SK-N-SH (cell line): ENCODE measurements at regions not wholly inside any gene's neighbourhood (a gene's known extent, or its start where the extent isn't known, plus 50 kb on each side); places are given as distances from the start of the nearest gene placed in this dataset.

ENCODE experiments used
- CTCF ChIA-PET: fragments of 300-600, 350-600 bp; formaldehyde crosslinking; extraction: SDS; loops from one replicate; lab custom pipeline; 2021; lab: Yijun Ruan, JAX
- POLR2A ChIA-PET: fragments of 350-600 bp; sonication (Branson Sonifier 250); formaldehyde crosslinking; extraction: SDS; loops from one replicate; lab custom pipeline; 2020; ENCODE audit warnings: antibody characterized with exemption, inconsistent platforms; lab: Yijun Ruan, JAX
- DNase-seq: peaks from one replicate; pipeline ENCODE4 v3.0.0; 2012
- H2AFZ ChIP-seq: fragments of 200-600 bp; sonication (generic); 2 replicates; pipeline ENCODE4 v1.8.1; 2016; ENCODE audit warnings: antibody characterized with exemption, mild to moderate bottlenecking, low read depth
- H3F3A ChIP-seq: fragments of 200-600 bp; sonication (generic); replicated peaks from 2 replicates; pipeline ENCODE3; 2016; ENCODE audit warnings: antibody characterized with exemption, mild to moderate bottlenecking; ENCODE audit not compliant: insufficient read depth
- H3K27ac ChIP-seq, 2 experiments: fragments of 200-500 bp in 1 of 2; fragments of 200-600 bp in 1 of 2; sonication (Bioruptor generic) in 1 of 2; sonication (generic), shearing (Covaris generic) in 1 of 2; 2 replicates each; pipeline versions ENCODE4 v1.5.1 to v1.6.1; 2014 to 2016; ENCODE audit warnings: low read depth in 2 of 2, inconsistent platforms in 1 of 2, low read length in 1 of 2, mild to moderate bottlenecking in 1 of 2, mixed read lengths in 1 of 2
- H3K27me3 ChIP-seq: fragments of 200-600 bp; sonication (generic), shearing (Covaris generic); 2 replicates; pipeline ENCODE4 v1.6.1; 2016; ENCODE audit warnings: mixed run types; ENCODE audit not compliant: insufficient read depth
- H3K36me3 ChIP-seq, 2 experiments: fragments of 200-500 bp in 1 of 2; fragments of 200-600 bp in 1 of 2; sonication (Bioruptor generic) in 1 of 2; sonication (generic) in 1 of 2; replicated peaks in 1 of 2; 2 replicates each; pipeline versions ENCODE3 to v1.5.1; 2014 to 2016; ENCODE audit warnings: low read length in 1 of 2, mild to moderate bottlenecking in 1 of 2; ENCODE audit not compliant: insufficient read depth in 2 of 2, control insufficient read depth in 1 of 2
- H3K4me1 ChIP-seq, 2 experiments: fragments of 200-500 bp in 1 of 2; fragments of 200-600 bp in 1 of 2; sonication (Bioruptor generic) in 1 of 2; sonication (generic), shearing (Covaris generic) in 1 of 2; 2 replicates each; pipeline versions ENCODE4 v1.5.1 to v1.6.1; 2014 to 2016; ENCODE audit warnings: low read depth in 1 of 2, low read length in 1 of 2, mixed run types in 1 of 2; ENCODE audit not compliant: insufficient read depth in 2 of 2, control insufficient read depth in 1 of 2
- H3K4me2 ChIP-seq: fragments of 200-600 bp; sonication (generic), shearing (Covaris generic); 2 replicates; pipeline ENCODE4 v1.6.1; 2017; ENCODE audit warnings: mixed run types
- H3K4me3 ChIP-seq, 2 experiments: fragments of 200-500 bp in 1 of 2; fragments of 200-600 bp in 1 of 2; sonication (Bioruptor generic) in 1 of 2; sonication (generic), shearing (Covaris generic) in 1 of 2; 2 replicates each; pipeline versions ENCODE4 v1.5.1 to v1.8.1; 2014 to 2016; ENCODE audit warnings: low read depth in 2 of 2, inconsistent platforms in 1 of 2, low read length in 1 of 2, mild to moderate bottlenecking in 1 of 2, mixed read lengths in 1 of 2, moderate library complexity in 1 of 2
- H3K79me2 ChIP-seq: fragments of 200-600 bp; sonication (generic); 2 replicates; pipeline ENCODE4 v1.8.1; 2017; ENCODE audit warnings: mild to moderate bottlenecking; ENCODE audit not compliant: insufficient read depth
- H3K9ac ChIP-seq: fragments of 200-600 bp; sonication (generic); 2 replicates; pipeline ENCODE4 v1.6.1; 2017; ENCODE audit warnings: mixed run types
- H3K9me2 ChIP-seq: fragments of 200-600 bp; sonication (generic); 2 replicates; pipeline ENCODE4 v1.6.1; 2017; ENCODE audit warnings: mixed run types
- H3K9me3 ChIP-seq: fragments of 200-600 bp; sonication (generic); 2 replicates; pipeline ENCODE4 v1.6.1; 2017; ENCODE audit warnings: mixed run types, mild to moderate bottlenecking, moderate library complexity
- H4K20me1 ChIP-seq: fragments of 200-600 bp; sonication (generic); 2 replicates; pipeline ENCODE4 v1.6.1; 2017; ENCODE audit warnings: mild to moderate bottlenecking, mixed run types; ENCODE audit not compliant: insufficient read depth
- CHD2 ChIP-seq: fragments of 150-350 bp; IDR thresholded peaks from 2 replicates; pipeline ENCODE4 v1.6.1; 2018; ENCODE audit warnings: low read length; ENCODE audit not compliant: partially characterized antibody
- ELF1 ChIP-seq: IDR thresholded peaks from 2 replicates; pipeline ENCODE4 v1.4.0; 2012
- FOSL2 ChIP-seq: IDR thresholded peaks from 2 replicates; pipeline ENCODE4 v1.4.0; 2012; ENCODE audit warnings: low read depth, mild to moderate bottlenecking, moderate library complexity, borderline replicate concordance
- GABPA ChIP-seq: IDR thresholded peaks from 2 replicates; pipeline ENCODE4 v1.4.0; 2012; ENCODE audit warnings: low read depth, mild to moderate bottlenecking
- RAD21 ChIP-seq: IDR thresholded peaks from 2 replicates; pipeline ENCODE4 v1.6.1; 2012; ENCODE audit warnings: mild to moderate bottlenecking, low read length
- RCOR1 ChIP-seq: fragments of 150-350 bp; IDR thresholded peaks from 2 replicates; pipeline ENCODE4 v1.6.1; 2017; ENCODE audit warnings: antibody characterized with exemption, low read length
- REST ChIP-seq: IDR thresholded peaks from 2 replicates; pipeline ENCODE4 v1.6.1; 2012; ENCODE audit warnings: mild to moderate bottlenecking, low read depth, low read length, moderate library complexity
- RXRA ChIP-seq: IDR thresholded peaks from 2 replicates; pipeline ENCODE4 v1.4.0; 2012; ENCODE audit warnings: low read depth, mild to moderate bottlenecking, borderline replicate concordance
- SIN3A ChIP-seq: IDR thresholded peaks from 2 replicates; pipeline ENCODE4 v1.6.1; 2012; ENCODE audit warnings: low read depth, mild to moderate bottlenecking, low read length, moderate library complexity, borderline replicate concordance
- SMC3 ChIP-seq: IDR thresholded peaks from 2 replicates; pipeline ENCODE4 v1.6.1; 2012; ENCODE audit warnings: low read depth, low read length, improper control_type of control experiment
- TAF1 ChIP-seq: IDR thresholded peaks from 2 replicates; pipeline ENCODE4 v1.6.1; 2012; ENCODE audit warnings: low read depth, mild to moderate bottlenecking, low read length, moderate library complexity, borderline replicate concordance
- TEAD4 ChIP-seq: IDR thresholded peaks from 2 replicates; pipeline ENCODE4 v1.4.0; 2012; ENCODE audit warnings: mild to moderate bottlenecking, borderline replicate concordance; ENCODE audit not compliant: insufficient read depth
- USF2 ChIP-seq: fragments of 150-350 bp; IDR thresholded peaks from 2 replicates; pipeline ENCODE4 v1.6.1; 2017; ENCODE audit warnings: antibody characterized with exemption, low read length, low read depth, borderline replicate concordance
- YY1 ChIP-seq: IDR thresholded peaks from 2 replicates; pipeline ENCODE4 v1.4.0; 2012; ENCODE audit warnings: low read depth, mild to moderate bottlenecking
- WGBS: methylation state at CpG from one replicate; pipeline ENCODE4 v1.1.6; 2017; ENCODE audit warnings: low lambda C conversion rate; 5-methylcytosine and 5-hydroxymethylcytosine counted together
- TF ChIP-seq, protein P1 (sequence below): IDR thresholded peaks from 2 replicates; pipeline ENCODE4 v1.4.0; 2012; ENCODE audit warnings: low read depth, borderline replicate concordance
- TF ChIP-seq, protein P2 (sequence below): fragments of 150-350 bp; IDR thresholded peaks from 2 replicates; pipeline ENCODE4 v1.6.1; 2016; ENCODE audit warnings: mild to moderate bottlenecking, low read depth, low read length

GRCh38 chr19:30634996-30635975 is 263.1 kb downstream of the ZNF536 start:
- Histone ChIP-seq H3K9me2 (no peaks in the 10 kb centered on the region), H3K36me3 (no peaks in the 10 kb centered on the region), H3F3A (no peaks in the 10 kb centered on the region), H3K27me3 (no peaks in the 10 kb centered on the region), H3K27ac (no peak overlapping the region), H4K20me1 (no peaks in the 10 kb centered on the region), H3K4me2 (no peak overlapping the region), H3K9me3 (no peaks in the 10 kb centered on the region), H2AFZ (no peak overlapping the region), H3K4me3 (no peak overlapping the region), H3K4me1 (peaks cover 0 to 12% of the 10 kb centered on the region in 2 experiments; a peak in 1 of 4 replicates), H3K9ac (no peak overlapping the region), H3K79me2 (no peaks in the 10 kb centered on the region)
- ChIA-PET CTCF (no interaction called here), POLR2A (no interaction called here)
- no peak for DNase-seq
- WGBS, result 45% methylated on average over 20 of the region's 20 CpGs
- TF ChIP-seq FOSL2, result no peak
- no peak for TF ChIP-seq SIN3A
- TF ChIP-seq RAD21, result no peak
- TF ChIP-seq, protein P1, sequence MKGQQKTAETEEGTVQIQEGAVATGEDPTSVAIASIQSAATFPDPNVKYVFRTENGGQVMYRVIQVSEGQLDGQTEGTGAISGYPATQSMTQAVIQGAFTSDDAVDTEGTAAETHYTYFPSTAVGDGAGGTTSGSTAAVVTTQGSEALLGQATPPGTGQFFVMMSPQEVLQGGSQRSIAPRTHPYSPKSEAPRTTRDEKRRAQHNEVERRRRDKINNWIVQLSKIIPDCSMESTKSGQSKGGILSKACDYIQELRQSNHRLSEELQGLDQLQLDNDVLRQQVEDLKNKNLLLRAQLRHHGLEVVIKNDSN, result no peak
- TF ChIP-seq CHD2, result no peak
- no peak for TF ChIP-seq RCOR1
- no peak for TF ChIP-seq YY1
- TF ChIP-seq USF2, result no peak
- TF ChIP-seq GABPA, result no peak
- no peak for TF ChIP-seq TAF1
- TF ChIP-seq SMC3, result no peak
- no peak for TF ChIP-seq REST
- no peak for TF ChIP-seq TEAD4
- TF ChIP-seq, protein P2, sequence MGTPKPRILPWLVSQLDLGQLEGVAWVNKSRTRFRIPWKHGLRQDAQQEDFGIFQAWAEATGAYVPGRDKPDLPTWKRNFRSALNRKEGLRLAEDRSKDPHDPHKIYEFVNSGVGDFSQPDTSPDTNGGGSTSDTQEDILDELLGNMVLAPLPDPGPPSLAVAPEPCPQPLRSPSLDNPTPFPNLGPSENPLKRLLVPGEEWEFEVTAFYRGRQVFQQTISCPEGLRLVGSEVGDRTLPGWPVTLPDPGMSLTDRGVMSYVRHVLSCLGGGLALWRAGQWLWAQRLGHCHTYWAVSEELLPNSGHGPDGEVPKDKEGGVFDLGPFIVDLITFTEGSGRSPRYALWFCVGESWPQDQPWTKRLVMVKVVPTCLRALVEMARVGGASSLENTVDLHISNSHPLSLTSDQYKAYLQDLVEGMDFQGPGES, result no peak
- no peak for TF ChIP-seq ELF1
- no peak for TF ChIP-seq RXRA
